ENCODE measurements at regions not wholly inside any gene's neighbourhood (a gene's known extent, or its start where the extent isn't known, plus 50 kb on each side); places are given as distances from the start of the nearest gene placed in this dataset.
"Not testable (repeated sequence)": the region's sequence is repeated elsewhere in the genome, so short reads cannot be mapped to it uniquely, and the experiment has no call there.

GRCh38 chr6:145093226-145093625, 642.1 kb downstream of the EPM2A start:
- no peaks in the 10 kb centered on the region for H3K4me1 ChIP-seq
- no peaks in the 10 kb centered on the region for H3K36me3 ChIP-seq
- intact Hi-C loops (cut with DNase I), result no loop called here
- no peak for TF ChIP-seq CTCF (IDR thresholded peaks at IDR 0.05)
- DNase-seq, result no peak
- H3K9me3 ChIP-seq, result peaks cover 12% of the 10 kb centered on the region
- no peak overlapping the region for H3K27ac ChIP-seq
- H3K27me3 ChIP-seq (ENCODE audit: low read depth), result no peaks in the 10 kb centered on the region
- ATAC-seq, result no peak
- H3K4me3 ChIP-seq, result no peak overlapping the region

- ATAC-seq (no peak), DNase-seq (no peak)
- H3K9me3 ChIP-seq, result peaks cover 12% of the 10 kb centered on the region
- H3K4me3 ChIP-seq, result no peak overlapping the region
- intact Hi-C loops (cut with DNase I), result no loop called here
- H3K4me1 ChIP-seq, result no peaks in the 10 kb centered on the region
- no peaks in the 10 kb centered on the region for H3K36me3 ChIP-seq
- no peak overlapping the region for H3K27ac ChIP-seq
- no peak for TF ChIP-seq CTCF (IDR thresholded peaks at IDR 0.05)
- no peaks in the 10 kb centered on the region for H3K27me3 ChIP-seq (ENCODE audit: low read depth)
Measured at GRCh38 chr6:145096846-145097245, 638.5 kb downstream of the EPM2A start.

GRCh38 chr6:145098127-145098526, 637.2 kb downstream of the EPM2A start:
- DNase-seq; ATAC-seq; H3K4me3 ChIP-seq; H3K27me3 ChIP-seq (ENCODE audit: low read depth); H3K27ac ChIP-seq; H3K36me3 ChIP-seq; H3K4me1 ChIP-seq; intact Hi-C loops (cut with DNase I): not testable (repeated sequence)
- H3K9me3 ChIP-seq, result peaks cover 12% of the 10 kb centered on the region

GRCh38 chr6:145099713-145100112, 635.6 kb downstream of the EPM2A start:
- H3K4me3 ChIP-seq, result no peak overlapping the region
- DNase-seq (no peak), ATAC-seq (no peak)
- TF ChIP-seq CTCF (IDR thresholded peaks at IDR 0.05), result no peak
- intact Hi-C loops (cut with DNase I), result no loop called here
- no peaks in the 10 kb centered on the region for H3K27me3 ChIP-seq (ENCODE audit: low read depth)
- no peaks in the 10 kb centered on the region for H3K36me3 ChIP-seq
- no peak overlapping the region for H3K27ac ChIP-seq
- H3K9me3 ChIP-seq, result peaks cover 12% of the 10 kb centered on the region
- H3K4me1 ChIP-seq, result no peaks in the 10 kb centered on the region

GRCh38 chr6:145110109-145110508, 625.2 kb downstream of the EPM2A start:
- no peak for DNase-seq
- TF ChIP-seq CTCF (IDR thresholded peaks at IDR 0.05), result no peak
- no peak for ATAC-seq

GRCh38 chr6:145111407-145111806, 623.9 kb downstream of the EPM2A start:
- H3K36me3 ChIP-seq; ATAC-seq; intact Hi-C loops (cut with DNase I); H3K27me3 ChIP-seq (ENCODE audit: low read depth); H3K27ac ChIP-seq; DNase-seq; H3K4me3 ChIP-seq; H3K4me1 ChIP-seq; H3K9me3 ChIP-seq: not testable (repeated sequence)

More at GRCh38 chr6:145110109-145110508, 625.2 kb downstream of the EPM2A start:
- intact Hi-C loops (cut with DNase I), result no loop called here
- Histone ChIP-seq H3K27ac (no peak overlapping the region), H3K4me3 (no peak overlapping the region), H3K36me3 (no peaks in the 10 kb centered on the region), H3K9me3 (no peaks in the 10 kb centered on the region), H3K27me3 (ENCODE audit: low read depth) (no peaks in the 10 kb centered on the region), H3K4me1 (no peaks in the 10 kb centered on the region)

- H3K4me1 ChIP-seq, result no peaks in the 10 kb centered on the region
- DNase-seq (no peak), ATAC-seq (no peak)
- no peaks in the 10 kb centered on the region for H3K27me3 ChIP-seq (ENCODE audit: low read depth)
- intact Hi-C loops (cut with DNase I), result no loop called here
- H3K4me3 ChIP-seq, result no peak overlapping the region
- H3K9me3 ChIP-seq, result no peaks in the 10 kb centered on the region
- no peak overlapping the region for H3K27ac ChIP-seq
- TF ChIP-seq CTCF (IDR thresholded peaks at IDR 0.05), result no peak
- H3K36me3 ChIP-seq, result no peaks in the 10 kb centered on the region
Measured at GRCh38 chr6:145112711-145113148, 622.6 kb downstream of the EPM2A start.
